Spinal cord (tissue), 9 donors: ENCODE measurements at regions not wholly inside any gene's neighbourhood (a gene's known extent, or its start where the extent isn't known, plus 50 kb on each side); places are given as distances from the start of the nearest gene placed in this dataset.

ENCODE experiments used
- DNase-seq, 6 donors: peaks; one replicate each; pipeline versions ENCODE4 v3.0.0 to v3.0.0-alpha.2; 2013 to 2015; ENCODE audit warnings: low spot score in 6 of 6, low read depth in 4 of 6
- H3K27ac ChIP-seq: one replicate; pipeline ENCODE4 v1.5.1; 2013; ENCODE audit warnings: low read depth, low read length, control low read depth
- H3K27me3 ChIP-seq: one replicate; pipeline ENCODE4 v1.6.1; 2013; ENCODE audit warnings: low read length; ENCODE audit not compliant: control insufficient read depth, insufficient read depth
- H3K36me3 ChIP-seq: one replicate; pipeline ENCODE4 v1.6.1; 2013; ENCODE audit warnings: low read length; ENCODE audit not compliant: control insufficient read depth, insufficient read depth
- H3K4me1 ChIP-seq: one replicate; pipeline ENCODE4 v1.6.1; 2013; ENCODE audit warnings: low read length; ENCODE audit not compliant: control insufficient read depth, insufficient read depth
- H3K4me3 ChIP-seq: one replicate; pipeline ENCODE4 v1.5.1; 2013; ENCODE audit warnings: low read depth, low read length, control low read depth
- H3K9me3 ChIP-seq: one replicate; pipeline ENCODE4 v1.6.1; 2013; ENCODE audit warnings: low read length; ENCODE audit not compliant: control insufficient read depth, insufficient read depth
- WGBS: methylation state at CpG from one replicate; pipeline ENCODE4 v1.1.5; 2013; ENCODE audit warnings: missing lambda C conversion rate; ENCODE audit not compliant: insufficient coverage; 5-methylcytosine and 5-hydroxymethylcytosine counted together
- donor health status: healthy.

- Histone ChIP-seq H3K4me1 (peaks cover 5% of the 10 kb centered on the region), H3K36me3 (no peaks in the 10 kb centered on the region), H3K9me3 (no peaks in the 10 kb centered on the region), H3K27ac (no peak overlapping the region), H3K27me3 (no peaks in the 10 kb centered on the region), H3K4me3 (no peak overlapping the region)
- no peak for DNase-seq
- WGBS: 93% methylated on average over 4 of the region's 5 CpGs
These were observed 79.9 kb upstream of the BARX2 start for GRCh38 chr11:129295746-129296145.

GRCh38 chr11:129292771-129293170, 82.9 kb upstream of the BARX2 start:
- no peak for DNase-seq
- H3K36me3 ChIP-seq: no peaks in the 10 kb centered on the region
- peaks cover 13% of the 10 kb centered on the region for H3K4me1 ChIP-seq
- peaks cover 2% of the 10 kb centered on the region for H3K27me3 ChIP-seq
- H3K9me3 ChIP-seq: no peaks in the 10 kb centered on the region
- H3K4me3 ChIP-seq: no peak overlapping the region
- no peak overlapping the region for H3K27ac ChIP-seq
- 86% methylated on average over 1 of the region's 2 CpGs for WGBS

- Histone ChIP-seq H3K27me3 (peaks cover 2% of the 10 kb centered on the region), H3K9me3 (no peaks in the 10 kb centered on the region), H3K4me3 (no peak overlapping the region), H3K36me3 (no peaks in the 10 kb centered on the region), H3K4me1 (peaks cover 13% of the 10 kb centered on the region), H3K27ac (peak overlapping the region; percentile 82)
- WGBS: no CpG with 5 or more reads among the region's 2 CpGs
- no peak for DNase-seq
These were observed 83.6 kb upstream of the BARX2 start for GRCh38 chr11:129292092-129292491.

GRCh38 chr11:129291546-129291945, 84.1 kb upstream of the BARX2 start:
- Histone ChIP-seq H3K36me3 (no peaks in the 10 kb centered on the region), H3K27ac (peak overlapping the region; percentile 82), H3K4me1 (peaks cover 13% of the 10 kb centered on the region), H3K4me3 (no peak overlapping the region), H3K27me3 (peaks cover 2% of the 10 kb centered on the region), H3K9me3 (no peaks in the 10 kb centered on the region)
- 24% methylated on average over 5 of the region's 5 CpGs for WGBS
- peak in 5 of 6 donors; percentile 73 to 93 (median 78) for DNase-seq

- Histone ChIP-seq H3K9me3 (no peaks in the 10 kb centered on the region), H3K4me3 (no peak overlapping the region), H3K4me1 (peaks cover 13% of the 10 kb centered on the region), H3K27me3 (peaks cover 2% of the 10 kb centered on the region), H3K27ac (peak overlapping the region; percentile 82), H3K36me3 (no peaks in the 10 kb centered on the region)
- no peak for DNase-seq
- WGBS: 57% methylated on average over 4 of the region's 7 CpGs
These were observed 84.7 kb upstream of the BARX2 start for GRCh38 chr11:129290966-129291365.

GRCh38 chr11:129289350-129290040, 86.2 kb upstream of the BARX2 start:
- no peak overlapping the region for H3K27ac ChIP-seq
- H3K4me3 ChIP-seq: no peak overlapping the region
- DNase-seq: no peak
- peaks cover 2% of the 10 kb centered on the region for H3K27me3 ChIP-seq
- WGBS: 94% methylated on average over 7 of the region's 13 CpGs
- H3K9me3 ChIP-seq: no peaks in the 10 kb centered on the region
- peaks cover 13% of the 10 kb centered on the region for H3K4me1 ChIP-seq
- no peaks in the 10 kb centered on the region for H3K36me3 ChIP-seq

- WGBS: no CpG with 5 or more reads among the region's 3 CpGs
- DNase-seq: no peak
- peaks cover 13% of the 10 kb centered on the region for H3K4me1 ChIP-seq
- H3K9me3 ChIP-seq: no peaks in the 10 kb centered on the region
- H3K27ac ChIP-seq: no peak overlapping the region
- peaks cover 2% of the 10 kb centered on the region for H3K27me3 ChIP-seq
- H3K36me3 ChIP-seq: no peaks in the 10 kb centered on the region
- H3K4me3 ChIP-seq: no peak overlapping the region
These were observed 87.7 kb upstream of the BARX2 start for GRCh38 chr11:129287920-129288319.

GRCh38 chr11:129286813-129287212, 88.8 kb upstream of the BARX2 start:
- peak in 1 of 6 donors; percentile 49 for DNase-seq
- Histone ChIP-seq H3K9me3 (no peaks in the 10 kb centered on the region), H3K4me3 (no peak overlapping the region), H3K27me3 (peaks cover 2% of the 10 kb centered on the region), H3K36me3 (no peaks in the 10 kb centered on the region), H3K27ac (peak overlapping the region; percentile 37), H3K4me1 (peaks cover 13% of the 10 kb centered on the region)
- 60% methylated on average over 1 of the region's 7 CpGs for WGBS

GRCh38 chr11:129285402-129285786, 90.3 kb upstream of the BARX2 start:
- no peak for DNase-seq
- WGBS: no CpG with 5 or more reads among the region's 1 CpG
- Histone ChIP-seq H3K4me1 (peaks cover 5% of the 10 kb centered on the region), H3K4me3 (no peak overlapping the region), H3K27ac (peak overlapping the region; percentile 52), H3K27me3 (peaks cover 2% of the 10 kb centered on the region), H3K9me3 (no peaks in the 10 kb centered on the region), H3K36me3 (no peaks in the 10 kb centered on the region)

- no peak for DNase-seq
- Histone ChIP-seq H3K27ac (no peak overlapping the region), H3K4me1 (peaks cover 6% of the 10 kb centered on the region), H3K27me3 (no peaks in the 10 kb centered on the region), H3K4me3 (no peak overlapping the region), H3K9me3 (no peaks in the 10 kb centered on the region), H3K36me3 (no peaks in the 10 kb centered on the region)
- WGBS: no CpG with 5 or more reads among the region's 1 CpG
These were observed 91.0 kb upstream of the ARHGAP32 start for GRCh38 chr11:129283141-129283540.
